HG03159 (cell line): ENCODE measurements at regions not wholly inside any gene's neighbourhood (a gene's known extent, or its start where the extent isn't known, plus 50 kb on each side); places are given as distances from the start of the nearest gene placed in this dataset.
"Not testable (repeated sequence)": the region's sequence is repeated elsewhere in the genome, so short reads cannot be mapped to it uniquely, and the experiment has no call there.

ENCODE experiments used
- ATAC-seq: cut with Tn5 transposase; IDR thresholded peaks from one replicate; pipeline ENCODE4 v1.9.1; 2021; ENCODE audit warnings: mild to moderate bottlenecking, moderate library complexity; ENCODE audit not compliant: unreplicated experiment

DNA sequence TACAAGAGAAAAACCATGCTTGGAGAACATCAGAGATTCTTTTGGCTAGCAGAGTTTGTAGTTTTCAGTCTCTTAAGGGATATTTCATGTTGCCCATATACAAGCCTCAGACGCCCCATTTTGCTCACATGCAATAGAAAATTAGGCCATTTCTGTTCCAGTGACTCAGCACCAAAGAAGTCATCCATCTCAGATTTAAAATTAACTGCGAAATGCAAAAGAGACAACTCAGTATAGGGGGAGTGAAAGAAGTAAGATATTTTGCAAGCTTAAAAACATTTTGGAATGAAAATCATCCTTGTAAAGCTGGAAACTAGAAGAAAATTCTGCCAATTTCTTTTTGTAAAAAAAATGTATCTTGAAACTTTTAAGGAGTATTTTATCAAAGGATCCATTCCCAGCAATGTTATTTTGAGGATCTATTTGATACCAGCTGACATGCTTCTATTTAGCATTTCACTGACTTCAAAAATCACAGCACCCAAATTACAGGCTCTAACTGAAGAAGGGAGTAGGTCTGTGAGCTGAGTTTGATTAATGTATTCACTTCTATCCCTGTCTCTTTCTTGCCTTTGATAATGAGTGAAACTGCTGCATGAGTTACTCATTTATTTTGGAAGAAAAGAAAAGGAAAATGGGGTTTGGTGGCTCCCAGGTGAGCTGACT is 223.7 kb upstream of the SULF2 start:
- no peak for ATAC-seq

- no peak for ATAC-seq
Observed at GRCh38 chr20:48007351-48007750, 222.1 kb upstream of the SULF2 start.

DNA sequence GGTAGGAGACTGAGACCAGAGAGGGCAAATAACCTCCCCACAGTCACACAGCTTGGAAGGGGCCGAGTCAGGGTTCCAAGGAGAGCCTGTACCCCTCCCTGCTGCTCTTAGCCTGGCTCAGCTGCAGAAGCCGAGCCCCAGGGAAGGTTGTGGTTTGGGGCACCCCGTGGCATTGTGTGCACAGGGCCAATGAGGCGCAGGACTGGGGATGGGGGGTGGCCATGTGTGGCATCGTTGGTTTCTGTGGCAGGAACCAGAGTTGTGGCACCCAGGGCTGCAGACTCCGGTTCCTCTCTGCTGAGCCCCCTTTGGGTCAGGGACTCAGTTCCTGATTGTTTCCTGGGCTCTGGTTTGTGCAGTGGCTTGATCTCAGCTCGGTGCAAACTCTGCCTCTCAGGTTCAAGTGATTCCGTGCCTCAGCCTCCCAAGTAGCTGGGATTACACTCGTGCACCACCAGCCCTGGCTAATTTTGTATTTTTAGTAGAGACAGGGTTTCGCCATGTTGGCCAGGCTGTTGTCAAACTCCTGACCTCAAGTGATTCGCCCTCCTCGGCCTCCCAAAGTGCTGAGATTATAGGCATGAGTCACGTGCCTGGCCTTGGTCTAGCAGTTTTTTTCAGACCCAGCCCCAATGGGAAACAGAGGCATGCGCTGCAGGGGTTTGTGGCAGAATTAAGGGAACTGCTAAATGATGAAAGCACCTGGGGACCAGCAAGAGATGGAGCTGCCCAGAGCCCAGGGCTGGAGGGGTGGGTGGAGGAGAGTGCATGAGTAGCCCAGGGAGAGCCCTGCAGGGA is 221.0 kb upstream of the SULF2 start:
- no peak for ATAC-seq

DNA sequence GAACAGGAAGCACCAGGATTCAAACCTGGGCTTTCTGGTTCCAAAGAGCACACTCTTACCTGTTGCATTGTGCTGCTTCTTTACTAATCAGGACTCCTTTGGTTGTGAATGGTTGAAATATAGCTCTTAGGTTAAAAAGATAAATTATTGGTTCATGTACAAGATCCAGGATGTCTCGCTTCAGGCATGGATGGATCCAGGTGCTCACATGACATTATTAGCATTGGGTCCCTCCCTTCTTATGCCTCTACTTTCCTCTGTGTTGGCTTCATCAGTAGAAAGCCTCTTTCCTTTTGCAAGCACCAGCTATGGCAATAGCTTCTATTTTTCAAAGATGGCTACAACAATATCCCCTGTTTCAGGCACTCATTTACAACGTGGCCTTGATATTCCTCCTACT is 217.7 kb upstream of the SULF2 start:
- no peak for ATAC-seq

DNA sequence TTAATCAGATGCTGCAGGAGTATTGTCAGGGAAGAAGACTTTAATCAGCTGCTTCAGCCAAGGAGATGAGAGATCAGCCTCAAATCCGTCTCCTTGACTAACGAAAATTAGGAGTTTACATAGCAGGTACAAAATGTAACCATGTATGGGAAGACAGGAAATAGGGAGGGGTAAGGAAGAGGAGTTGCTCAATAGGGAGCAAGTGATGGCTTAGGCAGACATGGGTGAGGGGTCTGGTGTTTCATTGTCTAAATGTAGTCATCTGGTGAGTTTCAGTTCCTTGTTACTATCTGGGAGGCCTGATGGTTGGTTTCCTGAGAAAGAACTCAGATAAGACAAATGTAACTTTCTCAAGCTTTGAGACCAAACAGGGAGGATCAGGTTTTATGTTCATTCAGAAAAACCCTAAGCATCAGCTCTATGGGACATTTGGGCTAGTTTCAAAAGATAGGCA is 217.3 kb upstream of the SULF2 start:
- ATAC-seq, result peak; percentile 58

DNA sequence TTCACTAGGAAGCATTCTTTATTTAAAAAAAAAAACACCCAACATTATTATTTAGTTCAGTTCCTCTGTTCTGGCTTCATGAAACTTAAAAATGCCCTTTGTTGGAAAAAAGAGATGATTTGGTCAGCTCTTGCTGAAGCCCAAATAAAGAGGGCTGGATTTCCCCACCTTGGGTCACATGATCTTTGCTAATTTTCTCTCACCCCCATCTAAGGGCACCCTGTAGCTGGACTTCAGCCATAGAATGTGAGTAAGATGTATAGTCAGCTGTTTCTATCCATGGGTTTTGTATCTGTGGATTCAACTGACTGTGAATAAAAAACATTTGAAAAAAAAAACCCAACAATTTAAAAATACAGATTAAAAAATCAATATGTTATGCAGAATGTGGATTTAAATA is 213.9 kb upstream of the SULF2 start:
- ATAC-seq, result no peak

GRCh38 chr20:47998736-47999135 is 213.5 kb upstream of the SULF2 start:
- ATAC-seq, result no peak

DNA sequence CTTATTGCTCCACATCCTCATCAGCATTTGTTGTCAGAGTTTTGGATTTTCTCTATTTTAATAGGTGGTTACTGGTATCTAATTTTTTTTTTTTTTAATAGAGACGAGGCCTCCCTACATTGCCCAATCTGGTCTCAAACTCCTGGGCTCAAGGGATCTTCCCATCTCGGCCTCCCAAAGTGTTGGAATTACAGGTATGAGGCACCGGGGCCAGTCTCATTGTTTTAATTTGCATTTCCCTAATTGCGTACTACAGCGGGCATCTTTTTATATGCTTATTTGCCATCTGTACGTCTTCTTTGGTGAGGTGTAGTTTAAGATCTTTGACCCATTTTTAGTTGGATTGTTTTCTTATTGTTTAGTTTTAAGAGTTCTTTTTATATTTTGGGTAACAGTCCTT is 210.4 kb upstream of the SULF2 start:
- ATAC-seq, result no peak

- ATAC-seq, result no peak
Observed at GRCh38 chr20:47993817-47994216, 208.5 kb upstream of the SULF2 start.

DNA sequence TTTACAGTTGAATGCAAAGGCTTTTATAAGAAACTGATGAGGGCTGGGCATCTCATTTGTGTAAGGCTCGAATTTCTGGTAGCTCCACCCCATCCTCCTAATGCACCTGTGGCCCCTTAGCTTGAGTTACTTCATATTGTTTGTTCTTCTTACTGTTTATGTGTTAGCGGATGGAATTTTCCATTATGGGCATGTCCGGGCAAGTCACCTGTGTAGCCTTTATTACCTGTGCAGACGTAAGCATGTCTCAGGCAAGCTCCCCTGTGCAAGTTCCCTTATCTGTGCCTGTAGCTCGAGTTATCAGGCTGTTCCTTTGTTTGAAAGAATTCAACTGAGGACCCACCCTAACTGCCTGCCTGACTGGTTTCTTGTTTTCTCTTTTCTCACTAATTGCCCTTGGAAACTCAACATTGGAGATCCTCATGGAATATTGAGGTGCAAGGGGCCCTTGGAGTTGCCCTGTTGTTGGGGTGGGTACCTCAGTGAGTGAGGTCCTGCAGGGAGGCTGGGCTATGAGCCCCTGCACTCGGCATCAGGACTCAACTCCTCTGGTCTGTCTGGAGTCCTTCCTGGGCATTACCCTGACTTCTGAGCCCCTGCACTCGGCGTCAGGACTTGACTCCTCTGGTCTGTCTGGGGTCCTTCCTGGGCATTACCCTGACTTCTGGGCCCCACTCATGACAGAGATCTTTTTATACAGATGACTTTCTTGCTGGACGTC is 207.9 kb upstream of the SULF2 start:
- ATAC-seq, result no peak

- no peak for ATAC-seq
Observed at GRCh38 chr20:47991875-47992488, 206.7 kb upstream of the SULF2 start.

DNA sequence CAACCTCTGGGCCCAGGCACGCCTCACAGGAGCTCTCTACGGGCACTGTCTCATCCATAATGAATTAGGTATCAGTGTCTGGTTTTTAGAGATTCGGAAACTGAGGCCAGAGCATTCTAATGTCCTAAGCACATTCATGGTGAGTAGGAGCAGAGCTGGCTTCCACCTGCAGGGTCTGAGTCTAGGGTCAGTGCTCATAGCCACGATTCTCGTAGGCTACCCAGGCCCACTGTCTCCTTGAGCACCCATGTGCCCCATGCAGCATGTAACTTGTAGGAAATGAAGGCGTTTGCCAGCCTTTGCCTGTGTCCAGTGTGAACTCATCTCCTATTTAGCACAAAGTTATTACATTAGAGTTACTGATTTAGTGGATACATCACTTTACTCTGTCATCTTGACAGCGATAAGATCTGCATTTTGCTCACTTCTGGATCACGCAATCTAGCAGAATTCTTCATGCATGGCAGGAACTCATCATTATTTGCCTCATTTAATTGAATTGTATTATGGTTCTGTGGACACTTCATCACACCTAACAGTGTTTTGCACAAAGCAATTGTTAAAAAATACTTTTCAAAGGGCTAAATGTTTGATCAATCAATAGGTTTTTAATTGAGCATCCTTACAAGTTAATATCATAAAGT is 205.3 kb upstream of the SULF2 start:
- ATAC-seq, result no peak

DNA sequence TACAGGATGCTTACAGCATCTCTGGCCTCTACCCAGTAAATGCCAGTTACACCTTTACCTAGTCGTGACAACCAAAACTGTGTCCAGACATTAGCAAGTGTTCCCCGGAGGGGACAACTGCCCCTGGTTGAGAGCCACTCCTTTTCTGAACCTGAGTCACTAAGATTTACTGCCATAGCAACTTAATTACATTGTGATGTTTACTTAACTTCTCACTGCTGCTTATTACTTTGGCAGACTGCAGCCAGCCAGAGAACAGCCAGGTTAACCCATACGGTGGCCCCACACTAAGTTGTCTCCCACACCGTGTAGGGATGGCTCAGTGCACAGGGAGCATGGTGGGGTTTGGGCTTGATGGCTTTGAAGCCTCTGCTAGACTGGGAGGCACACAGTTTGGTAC is 204.7 kb upstream of the SULF2 start:
- no peak for ATAC-seq

DNA sequence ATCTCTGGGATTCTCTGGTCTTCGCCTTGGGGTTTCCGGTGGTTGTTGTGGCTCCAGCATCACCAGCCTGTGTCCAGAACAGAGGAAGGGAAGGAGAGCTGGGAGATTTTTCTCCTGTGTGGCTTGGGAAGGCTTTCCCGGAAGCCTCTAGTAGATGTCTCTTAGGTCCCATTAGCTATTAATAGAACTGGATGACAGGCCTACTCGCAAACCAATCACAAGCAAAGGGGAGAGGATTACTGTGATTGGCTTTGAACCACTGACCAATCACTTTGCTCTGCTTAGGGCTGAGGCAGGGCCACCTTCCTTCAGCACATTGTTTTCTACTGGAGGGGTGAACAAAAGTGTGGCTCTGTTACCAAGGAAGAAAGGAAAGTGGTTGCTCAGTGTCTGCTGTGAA is 203.4 kb upstream of the SULF2 start:
- no peak for ATAC-seq

GRCh38 chr20:47985092-47985850 is 200.0 kb upstream of the SULF2 start:
- no peak for ATAC-seq

GRCh38 chr20:47984437-47984836 is 199.2 kb upstream of the SULF2 start:
- no peak for ATAC-seq

DNA sequence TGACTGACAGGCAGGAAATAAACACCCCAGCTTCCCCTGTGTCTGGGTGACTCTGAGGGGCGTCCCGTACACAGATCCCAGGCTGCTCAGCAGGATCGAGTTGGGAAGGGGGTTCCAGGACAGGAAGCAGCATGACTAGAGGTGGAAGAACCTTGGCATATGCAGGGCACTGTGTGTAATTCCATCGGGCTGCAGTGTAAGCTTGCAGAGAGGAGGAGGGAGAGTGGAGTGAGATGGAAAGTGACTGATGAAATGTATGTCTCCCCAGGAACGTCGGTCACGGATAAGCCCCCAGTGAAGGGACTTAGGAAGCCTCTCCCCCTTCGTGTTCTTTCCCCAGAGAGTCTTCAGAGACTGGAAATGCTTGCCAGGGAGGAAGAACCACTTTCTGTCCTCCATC is 198.4 kb upstream of the SULF2 start:
- ATAC-seq, result not testable (repeated sequence)

- no peak for ATAC-seq
Observed at GRCh38 chr20:47982574-47983360, 197.5 kb upstream of the SULF2 start.

- ATAC-seq, result no peak
Observed at GRCh38 chr20:47981222-47981621, 195.9 kb upstream of the SULF2 start.
